B cell (primary cell): ENCODE measurements at regions not wholly inside any gene's neighbourhood (a gene's known extent, or its start where the extent isn't known, plus 50 kb on each side); places are given as distances from the start of the nearest gene placed in this dataset.

Experiments
- CTCF ChIP-seq: fragments of 200-600 bp; IDR thresholded peaks from one replicate; pipeline ENCODE4 v1.8.0; 2022; ENCODE audit warnings: antibody characterized with exemption, mild to moderate bottlenecking
- EZH2 ChIP-seq: IDR thresholded peaks from 2 replicates; pipeline ENCODE4 v1.6.1; 2012; ENCODE audit warnings: borderline replicate concordance, low read depth, mild to moderate bottlenecking, moderate library complexity, low read length; ENCODE audit not compliant: insufficient read depth, poor library complexity, severe bottlenecking

GRCh38 chr11:119863236-119863635 lies 134.2 kb upstream of the NECTIN1 start:
- no peak for TF ChIP-seq CTCF
- no peak for TF ChIP-seq EZH2
